Head of caudate nucleus (tissue), 42 donors: ENCODE measurements at regions not wholly inside any gene's neighbourhood (a gene's known extent, or its start where the extent isn't known, plus 50 kb on each side); places are given as distances from the start of the nearest gene placed in this dataset.

Source experiments
- DNase-seq, 42 donors: peaks; one replicate each; pipeline versions ENCODE4 v3.0.0 to v3.0.0-alpha.2; 2020 to 2021; ENCODE audit warnings: mixed read lengths in 7 of 42
- intact Hi-C: fragments of 100-400 bp; cut with DNase I; formaldehyde crosslinking; loops from one replicate; pipeline ENCODE4 v1.15.0; 2022

GRCh38 chr18:61951396-61951795 lies 58.6 kb upstream of the RNF152 start:
- DNase-seq = no peak
- intact Hi-C loops = no loop called here

- intact Hi-C loops = no loop called here
- DNase-seq = no peak
Measured at GRCh38 chr18:61950371-61950770, 57.6 kb upstream of the RNF152 start.

GRCh38 chr18:61949946-61950345 lies 57.1 kb upstream of the RNF152 start:
- no peak for DNase-seq
- intact Hi-C loops = no loop called here

- intact Hi-C loops = no loop called here
- no peak for DNase-seq
Measured at GRCh38 chr18:61948846-61949438, 56.1 kb upstream of the RNF152 start.

GRCh38 chr18:61948281-61948741 lies 55.5 kb upstream of the RNF152 start:
- intact Hi-C loops = no loop called here
- no peak for DNase-seq

- DNase-seq = no peak
- intact Hi-C loops = no loop called here
Measured at GRCh38 chr18:61946449-61946848, 53.6 kb upstream of the RNF152 start.

- DNase-seq = no peak
Measured at GRCh38 chr18:61943175-61943964, 50.6 kb upstream of the RNF152 start.

More at GRCh38 chr18:61943175-61943964, 50.6 kb upstream of the RNF152 start:
- intact Hi-C loops = no loop called here
